ENCODE measurements at regions not wholly inside any gene's neighbourhood (a gene's known extent, or its start where the extent isn't known, plus 50 kb on each side); places are given as distances from the start of the nearest gene placed in this dataset.

- no peaks in the 10 kb centered on the region for H3K4me1 ChIP-seq (ENCODE audit: low read depth, poor library complexity, severe bottlenecking)
- H3K36me3 ChIP-seq (ENCODE audit: insufficient read depth) = no peaks in the 10 kb centered on the region
- TF ChIP-seq CTCF (conservative IDR thresholded peaks at IDR 0.05; ENCODE audit: low read depth, low read length) = no peak
- no peaks in the 10 kb centered on the region for H4K20me1 ChIP-seq (ENCODE audit: insufficient read depth)
- H3K27ac ChIP-seq = no peak overlapping the region
- H2AFZ ChIP-seq (ENCODE audit: low read depth) = no peak overlapping the region
- H3K79me2 ChIP-seq (ENCODE audit: insufficient read depth, low read depth) = no peaks in the 10 kb centered on the region
- H3K4me3 ChIP-seq (IDR thresholded peaks at IDR 0.05; ENCODE audit: insufficient read depth, low read depth, low read length) = no peak overlapping the region
- H3K9ac ChIP-seq = no peak overlapping the region
- H3K4me2 ChIP-seq = no peak overlapping the region
- no peaks in the 10 kb centered on the region for H3K27me3 ChIP-seq (ENCODE audit: insufficient read depth, low read depth)
These were observed 333.0 kb downstream of the SFMBT2 start for GRCh38 chr10:7077880-7078279.

- Histone ChIP-seq H3K9ac (no peak overlapping the region), H3K27me3 (ENCODE audit: insufficient read depth, low read depth) (no peaks in the 10 kb centered on the region), H3K79me2 (ENCODE audit: insufficient read depth, low read depth) (no peaks in the 10 kb centered on the region), H3K27ac (no peak overlapping the region), H4K20me1 (ENCODE audit: insufficient read depth) (no peaks in the 10 kb centered on the region), H3K36me3 (ENCODE audit: insufficient read depth) (no peaks in the 10 kb centered on the region), H2AFZ (ENCODE audit: low read depth) (no peak overlapping the region), H3K4me3 (IDR thresholded peaks at IDR 0.05; ENCODE audit: insufficient read depth, low read depth, low read length) (no peak overlapping the region), H3K4me2 (no peak overlapping the region), H3K4me1 (ENCODE audit: low read depth, poor library complexity, severe bottlenecking) (no peaks in the 10 kb centered on the region)
- no peak for TF ChIP-seq CTCF (conservative IDR thresholded peaks at IDR 0.05; ENCODE audit: low read depth, low read length)
These were observed 335.0 kb downstream of the SFMBT2 start for GRCh38 chr10:7075851-7076250.

GRCh38 chr10:7075110-7075509 is 335.7 kb downstream of the SFMBT2 start:
- H3K4me2 ChIP-seq = no peak overlapping the region
- no peak overlapping the region for H3K27ac ChIP-seq
- no peaks in the 10 kb centered on the region for H3K27me3 ChIP-seq (ENCODE audit: insufficient read depth, low read depth)
- H3K79me2 ChIP-seq (ENCODE audit: insufficient read depth, low read depth) = no peaks in the 10 kb centered on the region
- no peaks in the 10 kb centered on the region for H4K20me1 ChIP-seq (ENCODE audit: insufficient read depth)
- H3K36me3 ChIP-seq (ENCODE audit: insufficient read depth) = no peaks in the 10 kb centered on the region
- no peak overlapping the region for H3K9ac ChIP-seq
- H2AFZ ChIP-seq (ENCODE audit: low read depth) = no peak overlapping the region
- H3K4me3 ChIP-seq (IDR thresholded peaks at IDR 0.05; ENCODE audit: insufficient read depth, low read depth, low read length) = no peak overlapping the region
- no peak for TF ChIP-seq CTCF (conservative IDR thresholded peaks at IDR 0.05; ENCODE audit: low read depth, low read length)
- no peaks in the 10 kb centered on the region for H3K4me1 ChIP-seq (ENCODE audit: low read depth, poor library complexity, severe bottlenecking)

GRCh38 chr10:7071421-7071820 is 339.4 kb downstream of the SFMBT2 start:
- Histone ChIP-seq H3K4me1 (ENCODE audit: low read depth, poor library complexity, severe bottlenecking) (no peaks in the 10 kb centered on the region), H3K27ac (no peak overlapping the region), H3K79me2 (ENCODE audit: insufficient read depth, low read depth) (no peaks in the 10 kb centered on the region), H3K4me2 (no peak overlapping the region), H3K9ac (no peak overlapping the region), H3K27me3 (ENCODE audit: insufficient read depth, low read depth) (no peaks in the 10 kb centered on the region), H2AFZ (ENCODE audit: low read depth) (no peak overlapping the region), H3K36me3 (ENCODE audit: insufficient read depth) (no peaks in the 10 kb centered on the region), H4K20me1 (ENCODE audit: insufficient read depth) (no peaks in the 10 kb centered on the region), H3K4me3 (IDR thresholded peaks at IDR 0.05; ENCODE audit: insufficient read depth, low read depth, low read length) (no peak overlapping the region)
- no peak for TF ChIP-seq CTCF (conservative IDR thresholded peaks at IDR 0.05; ENCODE audit: low read depth, low read length)

- H3K27ac ChIP-seq = no peak overlapping the region
- no peaks in the 10 kb centered on the region for H3K4me1 ChIP-seq (ENCODE audit: low read depth, poor library complexity, severe bottlenecking)
- no peaks in the 10 kb centered on the region for H3K79me2 ChIP-seq (ENCODE audit: insufficient read depth, low read depth)
- no peaks in the 10 kb centered on the region for H4K20me1 ChIP-seq (ENCODE audit: insufficient read depth)
- H3K9ac ChIP-seq = no peak overlapping the region
- no peaks in the 10 kb centered on the region for H3K27me3 ChIP-seq (ENCODE audit: insufficient read depth, low read depth)
- no peak overlapping the region for H3K4me3 ChIP-seq (IDR thresholded peaks at IDR 0.05; ENCODE audit: insufficient read depth, low read depth, low read length)
- no peak overlapping the region for H2AFZ ChIP-seq (ENCODE audit: low read depth)
- H3K4me2 ChIP-seq = no peak overlapping the region
- no peak for TF ChIP-seq CTCF (conservative IDR thresholded peaks at IDR 0.05; ENCODE audit: low read depth, low read length)
- H3K36me3 ChIP-seq (ENCODE audit: insufficient read depth) = no peaks in the 10 kb centered on the region
These were observed 339.9 kb downstream of the SFMBT2 start for GRCh38 chr10:7070950-7071349.
